AG04449 (cell line): ENCODE measurements at regions not wholly inside any gene's neighbourhood (a gene's known extent, or its start where the extent isn't known, plus 50 kb on each side); places are given as distances from the start of the nearest gene placed in this dataset.

Experiments
- CTCF ChIA-PET: fragments of 350-600 bp; formaldehyde crosslinking; extraction: SDS; loops from one replicate; lab custom pipeline; 2021; ENCODE audit warnings: antibody characterized with exemption; lab: Yijun Ruan, JAX
- POLR2A ChIA-PET: fragments of 400-600, 350-600 bp; formaldehyde crosslinking; extraction: SDS; loops from one replicate; lab custom pipeline; 2020; ENCODE audit warnings: antibody characterized with exemption, inconsistent platforms; lab: Yijun Ruan, JAX
- DNase-seq: peaks from one replicate; pipeline ENCODE4 v3.0.0-alpha.2; 2010; ENCODE audit warnings: low read depth, low spot score
- H3K4me3 ChIP-seq: 2 replicates; pipeline ENCODE4 v1.5.1; 2011; ENCODE audit warnings: low read depth, mild to moderate bottlenecking, control low read depth, low read length
- CTCF ChIP-seq: IDR thresholded peaks from one replicate; pipeline ENCODE4 v1.5.1; 2011; ENCODE audit warnings: mild to moderate bottlenecking, moderate library complexity, low read length, control low read depth, inconsistent platforms; ENCODE audit not compliant: insufficient read depth; ENCODE audit errors: missing control alignments

GRCh38 chr2:224187220-224187619 is 148.1 kb upstream of the SERPINE2 start:
- DNase-seq: no peak
- ChIA-PET CTCF (no interaction called here), POLR2A (no interaction called here)
- H3K4me3 ChIP-seq: no peak overlapping the region
- no peak for TF ChIP-seq CTCF

GRCh38 chr2:224185023-224185601 is 146.0 kb upstream of the SERPINE2 start:
- ChIA-PET CTCF (no interaction called here), POLR2A (no interaction called here)
- TF ChIP-seq CTCF: no peak
- DNase-seq: no peak
- no peak overlapping the region for H3K4me3 ChIP-seq

GRCh38 chr2:224183086-224183485 is 144.0 kb upstream of the SERPINE2 start:
- ChIA-PET POLR2A (no interaction called here), CTCF (interaction anchor here (1.5 kb wide), 1 partner anchor 9 kb away, joined by 4 read pairs; no protein-coding TSS in a partner anchor)
- TF ChIP-seq CTCF: no peak
- DNase-seq: no peak
- H3K4me3 ChIP-seq: no peak overlapping the region

GRCh38 chr2:224182498-224182897 is 143.4 kb upstream of the SERPINE2 start:
- no peak for TF ChIP-seq CTCF
- ChIA-PET CTCF (no interaction called here), POLR2A (no interaction called here)
- DNase-seq: no peak
- no peak overlapping the region for H3K4me3 ChIP-seq

- TF ChIP-seq CTCF: no peak
- DNase-seq: no peak
- CTCF ChIA-PET: no interaction called here
- POLR2A ChIA-PET: no interaction called here
- no peak overlapping the region for H3K4me3 ChIP-seq
These were observed 142.6 kb upstream of the SERPINE2 start for GRCh38 chr2:224181534-224182155.

- ChIA-PET POLR2A (no interaction called here), CTCF (no interaction called here)
- no peak for DNase-seq
- H3K4me3 ChIP-seq: no peak overlapping the region
- TF ChIP-seq CTCF: no peak
These were observed 141.7 kb upstream of the SERPINE2 start for GRCh38 chr2:224180810-224181209.
